GM19351 (cell line): ENCODE measurements at regions not wholly inside any gene's neighbourhood (a gene's known extent, or its start where the extent isn't known, plus 50 kb on each side); places are given as distances from the start of the nearest gene placed in this dataset.

Experiments
- ATAC-seq: cut with Tn5 transposase; IDR thresholded peaks from one replicate; pipeline ENCODE4 v1.9.1; 2021; ENCODE audit warnings: mild to moderate bottlenecking, moderate library complexity; ENCODE audit not compliant: unreplicated experiment

- peak; percentile 60 for ATAC-seq
Observed at GRCh38 chr13:40206241-40207000, 460.0 kb downstream of the FOXO1 start.

- ATAC-seq: peak; percentile 61
Observed at GRCh38 chr13:40207001-40207478, 459.4 kb downstream of the FOXO1 start.

GRCh38 chr13:40208517-40208916 lies 457.9 kb downstream of the FOXO1 start:
- no peak for ATAC-seq

- ATAC-seq: no peak
Observed at GRCh38 chr13:40210865-40211585, 455.4 kb downstream of the FOXO1 start.

DNA sequence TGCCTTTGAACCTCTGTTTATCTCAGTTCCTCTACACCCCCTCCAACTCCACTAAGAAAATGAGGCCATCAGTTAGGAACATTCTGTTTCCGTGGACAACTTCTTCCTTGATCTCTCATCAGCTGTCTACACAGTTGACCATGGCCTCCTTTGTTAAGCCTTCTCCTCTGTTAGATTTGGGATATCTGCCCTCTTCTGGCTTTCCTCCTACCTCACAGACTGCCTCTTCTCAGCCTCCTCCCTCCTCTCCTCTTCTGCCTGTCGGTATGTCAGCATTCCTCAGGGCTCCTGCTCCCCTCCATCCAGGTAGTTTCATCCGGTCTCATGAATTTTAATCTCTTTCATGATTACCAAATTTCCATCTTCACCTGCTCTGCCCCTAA lies 454.9 kb downstream of the FOXO1 start:
- ATAC-seq: no peak

DNA sequence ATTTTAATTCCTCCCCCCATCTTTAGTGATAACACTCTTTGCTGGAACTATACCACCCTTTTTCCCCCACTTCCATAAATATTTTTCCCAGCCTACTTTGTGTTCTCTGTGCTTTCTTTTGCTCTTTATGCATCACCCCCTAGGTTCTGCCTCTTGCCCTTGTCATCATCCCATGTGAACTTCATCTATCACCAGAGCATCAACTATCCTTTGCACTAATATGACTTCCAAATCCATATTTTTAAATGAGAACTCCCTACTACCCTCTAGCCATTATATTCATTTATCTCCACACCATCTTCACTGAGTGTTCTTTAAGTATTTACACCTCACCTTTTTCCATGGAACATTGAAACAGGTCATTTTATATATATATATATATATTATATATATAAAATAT lies 452.7 kb downstream of the FOXO1 start:
- ATAC-seq: no peak

- ATAC-seq: no peak
Observed at GRCh38 chr13:40215311-40215710, 451.1 kb downstream of the FOXO1 start.

- no peak for ATAC-seq
Observed at GRCh38 chr13:40215747-40216146, 450.7 kb downstream of the FOXO1 start.

DNA sequence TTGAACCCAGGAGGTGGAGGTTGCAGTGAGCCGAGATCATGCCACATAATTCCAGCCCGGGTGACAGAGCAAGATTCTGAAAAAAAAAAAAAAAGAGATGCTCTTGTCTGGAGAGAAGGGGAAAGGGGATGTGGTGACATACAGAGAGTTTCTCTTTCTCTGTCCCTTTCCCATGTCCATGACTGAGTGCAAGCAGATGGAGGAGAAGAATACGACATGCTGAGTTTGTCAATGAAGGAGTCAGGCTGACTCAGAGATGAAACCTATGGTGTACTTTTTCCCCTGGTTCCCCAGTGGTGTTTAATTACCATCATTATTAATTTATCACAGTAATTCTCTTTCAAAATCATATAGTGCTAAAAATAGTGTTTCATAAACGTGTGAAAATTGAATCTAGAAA lies 448.8 kb downstream of the FOXO1 start:
- ATAC-seq: no peak

- ATAC-seq: no peak
Observed at GRCh38 chr13:40220299-40220935, 446.0 kb downstream of the FOXO1 start.

- no peak for ATAC-seq
Observed at GRCh38 chr13:40221131-40221459, 445.3 kb downstream of the FOXO1 start.

- ATAC-seq: no peak
Observed at GRCh38 chr13:40221460-40222201, 444.8 kb downstream of the FOXO1 start.

- ATAC-seq: no peak
Observed at GRCh38 chr13:40223585-40223984, 442.9 kb downstream of the FOXO1 start.

GRCh38 chr13:40228496-40228895 lies 437.9 kb downstream of the FOXO1 start:
- ATAC-seq: no peak

DNA sequence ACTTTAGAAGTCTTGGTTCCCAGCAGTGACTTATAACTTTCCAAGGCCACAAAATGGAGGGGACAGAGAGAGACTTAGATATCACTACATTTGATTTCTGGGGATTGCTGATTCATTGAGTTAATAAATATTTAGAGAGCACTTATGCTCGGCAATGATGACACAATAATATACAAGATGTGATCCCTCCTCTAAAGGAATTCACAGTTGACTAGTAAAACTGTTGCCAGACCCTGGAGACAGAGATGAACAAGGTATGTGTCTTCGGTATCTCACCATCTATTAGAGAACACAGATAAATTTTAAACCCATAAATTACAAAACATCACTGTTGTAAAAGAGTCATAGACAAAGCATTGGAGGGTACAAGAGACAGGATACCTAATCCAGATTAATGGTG lies 437.5 kb downstream of the FOXO1 start:
- ATAC-seq: no peak

DNA sequence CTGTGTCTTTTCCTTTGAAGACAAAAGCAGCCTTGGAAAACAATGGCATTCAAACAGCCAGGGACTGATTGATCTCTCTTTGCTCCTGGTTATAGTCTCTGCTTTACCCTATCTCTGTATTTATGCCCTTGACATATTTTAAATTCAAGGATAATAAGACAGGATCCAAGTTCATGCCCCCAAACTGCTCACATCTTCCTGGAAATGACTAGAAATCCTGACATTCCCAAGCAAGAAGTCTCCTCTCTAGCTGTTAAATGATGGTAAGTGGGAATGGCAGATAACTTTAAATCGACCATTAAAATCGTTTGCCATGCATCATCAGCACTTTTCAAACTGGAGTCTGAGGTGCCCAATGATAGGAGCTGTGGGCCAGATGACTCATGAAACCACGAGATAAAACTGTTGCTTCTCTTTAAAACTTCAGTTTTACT lies 435.6 kb downstream of the FOXO1 start:
- ATAC-seq: no peak

- ATAC-seq: no peak
Observed at GRCh38 chr13:40231311-40231710, 435.1 kb downstream of the FOXO1 start.

DNA sequence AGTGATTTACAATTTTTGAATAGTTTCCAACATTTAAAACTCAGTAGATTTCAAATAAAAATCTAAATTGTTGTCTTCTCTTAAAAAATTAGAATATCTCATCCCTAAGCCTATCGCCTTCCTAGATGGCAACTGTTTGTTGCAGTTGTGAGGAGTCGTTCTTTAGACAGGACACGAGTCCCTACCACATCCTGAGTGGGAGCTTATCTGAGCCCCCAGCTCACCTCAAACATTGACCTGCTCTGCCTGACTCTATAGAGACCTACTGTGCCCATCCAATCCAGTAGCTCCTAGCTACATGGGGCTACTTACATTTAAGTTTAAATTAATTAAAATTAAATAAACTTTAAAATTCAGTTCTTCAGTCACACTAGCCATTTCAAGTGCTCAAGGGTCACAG lies 434.7 kb downstream of the FOXO1 start:
- ATAC-seq: no peak

- ATAC-seq: no peak
Observed at GRCh38 chr13:40232311-40233040, 434.0 kb downstream of the FOXO1 start.

DNA sequence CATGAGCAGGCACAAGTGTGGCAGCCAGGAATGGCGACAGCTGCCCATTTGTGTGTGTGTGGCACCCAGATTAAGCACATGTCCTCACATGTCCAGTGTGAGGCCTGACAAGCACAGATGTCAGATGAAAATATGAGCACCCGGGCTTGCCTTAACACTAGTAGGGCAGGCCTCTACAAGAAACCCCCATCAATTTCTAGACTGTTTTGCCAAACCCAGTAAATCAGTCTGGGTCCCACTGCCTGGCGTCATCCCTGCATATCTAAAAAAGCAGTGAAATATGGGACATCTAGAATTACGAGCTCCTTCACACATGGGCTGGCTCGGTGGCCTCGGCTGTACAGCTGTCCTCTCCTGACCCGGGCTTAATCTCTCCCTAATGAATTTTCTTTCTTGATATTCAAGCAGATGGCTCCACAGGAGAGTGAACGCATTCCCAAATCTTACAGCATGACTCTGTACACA lies 432.7 kb downstream of the FOXO1 start:
- no peak for ATAC-seq
